ENCODE measurements at regions not wholly inside any gene's neighbourhood (a gene's known extent, or its start where the extent isn't known, plus 50 kb on each side); places are given as distances from the start of the nearest gene placed in this dataset.

- TF ChIP-seq CTCF (IDR thresholded peaks at IDR 0.05; ENCODE audit: low read depth, low read length) (no peak), EZH2phosphoT487 (IDR thresholded peaks at IDR 0.05; ENCODE audit: low read depth) (no peak)
Measured at GRCh38 chr16:26735521-26735920, 331.2 kb upstream of the C16orf82 start.

All from OCI-LY3 (cell line).